SK-N-MC (cell line): ENCODE measurements at regions not wholly inside any gene's neighbourhood (a gene's known extent, or its start where the extent isn't known, plus 50 kb on each side); places are given as distances from the start of the nearest gene placed in this dataset.

ENCODE experiments used
- EZH2 ChIP-seq: fragments of 200-600 bp; sonication (generic); IDR thresholded peaks from one replicate; pipeline ENCODE4 v1.6.1; 2017; ENCODE audit warnings: antibody characterized with exemption
- POLR2AphosphoS5 ChIP-seq: IDR thresholded peaks from 2 replicates; pipeline ENCODE4 v1.6.1; 2012; ENCODE audit warnings: mild to moderate bottlenecking, low read depth, low read length, borderline replicate concordance

GRCh38 chr11:36743039-36743438 lies 145.0 kb upstream of the RAG2 start:
- TF ChIP-seq POLR2AphosphoS5 (no peak), EZH2 (no peak)
